ENCODE measurements at regions not wholly inside any gene's neighbourhood (a gene's known extent, or its start where the extent isn't known, plus 50 kb on each side); places are given as distances from the start of the nearest gene placed in this dataset.
"Not testable (repeated sequence)": the region's sequence is repeated elsewhere in the genome, so short reads cannot be mapped to it uniquely, and the experiment has no call there.

GRCh38 chr14:106269451-106270204, 743.2 kb downstream of the TMEM121 start:
- TF ChIP-seq, protein P1, sequence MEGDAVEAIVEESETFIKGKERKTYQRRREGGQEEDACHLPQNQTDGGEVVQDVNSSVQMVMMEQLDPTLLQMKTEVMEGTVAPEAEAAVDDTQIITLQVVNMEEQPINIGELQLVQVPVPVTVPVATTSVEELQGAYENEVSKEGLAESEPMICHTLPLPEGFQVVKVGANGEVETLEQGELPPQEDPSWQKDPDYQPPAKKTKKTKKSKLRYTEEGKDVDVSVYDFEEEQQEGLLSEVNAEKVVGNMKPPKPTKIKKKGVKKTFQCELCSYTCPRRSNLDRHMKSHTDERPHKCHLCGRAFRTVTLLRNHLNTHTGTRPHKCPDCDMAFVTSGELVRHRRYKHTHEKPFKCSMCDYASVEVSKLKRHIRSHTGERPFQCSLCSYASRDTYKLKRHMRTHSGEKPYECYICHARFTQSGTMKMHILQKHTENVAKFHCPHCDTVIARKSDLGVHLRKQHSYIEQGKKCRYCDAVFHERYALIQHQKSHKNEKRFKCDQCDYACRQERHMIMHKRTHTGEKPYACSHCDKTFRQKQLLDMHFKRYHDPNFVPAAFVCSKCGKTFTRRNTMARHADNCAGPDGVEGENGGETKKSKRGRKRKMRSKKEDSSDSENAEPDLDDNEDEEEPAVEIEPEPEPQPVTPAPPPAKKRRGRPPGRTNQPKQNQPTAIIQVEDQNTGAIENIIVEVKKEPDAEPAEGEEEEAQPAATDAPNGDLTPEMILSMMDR (IDR thresholded peaks at IDR 0.05; ENCODE audit: insufficient read depth, missing control alignments), result no peak
- FAIRE-seq (no peak), DNase-seq (ENCODE audit: insufficient read length, low spot score) (no peak)

DNA sequence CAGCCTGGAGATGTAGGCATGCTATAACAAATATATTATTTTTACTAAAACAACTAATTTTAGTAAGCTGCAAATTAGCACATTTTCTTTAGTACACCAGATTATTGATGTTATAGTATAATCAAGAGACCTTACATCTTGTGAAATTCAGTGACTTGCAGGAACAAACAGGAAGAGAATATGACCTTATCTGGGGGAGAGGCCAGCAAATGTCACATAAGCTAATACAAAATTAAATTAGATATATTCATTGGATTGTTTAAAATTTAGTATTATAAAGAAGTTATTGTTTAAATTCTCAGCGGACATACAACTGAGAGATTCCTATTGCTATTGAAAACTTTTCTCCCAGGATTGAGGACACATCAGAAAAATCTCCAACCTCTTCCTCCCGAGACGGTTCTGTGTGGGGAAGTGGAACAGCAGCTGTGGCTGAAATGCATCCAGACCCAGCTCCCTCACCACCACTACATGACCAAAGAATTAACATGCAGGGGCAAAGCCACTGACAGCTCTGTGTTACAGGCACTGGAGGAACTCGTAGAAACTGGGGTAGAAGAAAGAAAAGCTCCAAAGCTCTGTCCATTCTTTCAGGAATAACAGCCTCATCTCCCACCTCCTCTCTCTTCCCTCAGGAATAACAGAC, 744.2 kb downstream of the TMEM121 start:
- FAIRE-seq; DNase-seq (ENCODE audit: insufficient read length, low spot score): not testable (repeated sequence)

DNA sequence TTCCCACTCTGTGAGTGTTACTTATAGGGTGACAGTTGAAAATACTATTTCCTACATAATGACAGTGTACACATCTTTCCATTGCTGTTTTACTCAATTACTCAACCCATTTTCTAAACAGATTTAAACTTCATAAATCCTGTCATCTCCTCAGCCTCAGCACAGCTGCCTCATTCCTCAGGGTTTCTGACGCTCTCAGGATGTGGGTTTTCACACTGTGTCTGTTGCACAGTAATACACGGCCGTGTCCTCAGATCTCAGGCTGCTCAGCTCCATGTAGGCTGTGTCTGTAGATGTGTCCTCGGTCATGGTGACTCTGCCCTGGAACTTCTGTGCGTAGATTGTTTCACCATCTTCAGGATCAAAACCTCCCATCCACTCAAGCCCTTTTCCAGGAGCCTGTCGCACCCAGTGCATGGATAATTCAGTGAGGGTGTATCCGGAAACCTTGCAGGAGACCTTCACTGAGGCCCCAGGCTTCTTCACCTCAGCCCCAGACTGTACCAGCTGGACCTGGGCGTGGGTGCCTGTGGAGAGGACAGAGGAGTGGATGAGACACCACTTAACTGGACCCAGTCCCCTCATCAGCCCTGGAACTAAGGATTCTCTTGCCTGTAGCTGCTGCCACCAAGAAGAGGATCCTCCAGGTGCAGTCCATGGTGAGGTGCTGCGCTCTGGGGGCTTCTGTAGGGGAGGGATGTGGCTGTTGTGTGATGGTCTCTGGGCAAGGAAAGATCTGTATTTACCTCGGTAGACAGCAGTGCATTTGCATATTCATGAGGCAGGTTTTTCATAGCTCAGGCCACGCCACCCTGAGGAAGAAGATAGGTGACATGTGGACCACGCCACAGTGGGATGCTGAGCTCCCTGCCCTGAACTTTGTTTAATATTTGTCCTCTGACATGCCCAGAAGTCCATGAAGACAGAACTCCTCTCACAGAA, 750.2 kb downstream of the TMEM121 start:
- DNase-seq (ENCODE audit: insufficient read length, low spot score) (no peak), FAIRE-seq (no peak)
- TF ChIP-seq, protein P1 (IDR thresholded peaks at IDR 0.05; ENCODE audit: insufficient read depth, missing control alignments), result no peak

GRCh38 chr14:106277503-106277902, 751.1 kb downstream of the TMEM121 start:
- FAIRE-seq (no peak), DNase-seq (ENCODE audit: insufficient read length, low spot score) (no peak)
- TF ChIP-seq, protein P1 (IDR thresholded peaks at IDR 0.05; ENCODE audit: insufficient read depth, missing control alignments), result peak; percentile 25

DNA sequence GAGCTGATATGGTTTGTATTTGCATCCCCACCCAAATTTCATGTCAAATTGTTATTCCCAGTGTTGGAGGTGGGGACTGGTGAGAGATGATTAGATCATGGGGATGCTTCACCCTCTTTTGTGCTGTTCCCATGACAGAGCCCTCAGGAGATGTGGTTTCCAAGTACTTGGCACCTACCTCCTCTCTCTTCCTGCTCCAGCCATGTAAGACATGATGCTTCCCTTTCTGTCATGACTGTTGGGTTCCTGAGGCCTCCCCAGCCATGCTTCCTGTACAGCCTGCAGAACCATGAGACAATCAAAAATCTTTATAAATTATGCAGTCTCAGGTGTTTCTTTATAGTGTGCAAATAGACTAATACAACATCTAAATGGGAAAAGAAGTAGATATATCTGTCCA, 754.5 kb downstream of the TMEM121 start:
- FAIRE-seq (no peak), DNase-seq (ENCODE audit: insufficient read length, low spot score) (no peak)
- TF ChIP-seq, protein P1 (IDR thresholded peaks at IDR 0.05; ENCODE audit: insufficient read depth, missing control alignments), result no peak

DNA sequence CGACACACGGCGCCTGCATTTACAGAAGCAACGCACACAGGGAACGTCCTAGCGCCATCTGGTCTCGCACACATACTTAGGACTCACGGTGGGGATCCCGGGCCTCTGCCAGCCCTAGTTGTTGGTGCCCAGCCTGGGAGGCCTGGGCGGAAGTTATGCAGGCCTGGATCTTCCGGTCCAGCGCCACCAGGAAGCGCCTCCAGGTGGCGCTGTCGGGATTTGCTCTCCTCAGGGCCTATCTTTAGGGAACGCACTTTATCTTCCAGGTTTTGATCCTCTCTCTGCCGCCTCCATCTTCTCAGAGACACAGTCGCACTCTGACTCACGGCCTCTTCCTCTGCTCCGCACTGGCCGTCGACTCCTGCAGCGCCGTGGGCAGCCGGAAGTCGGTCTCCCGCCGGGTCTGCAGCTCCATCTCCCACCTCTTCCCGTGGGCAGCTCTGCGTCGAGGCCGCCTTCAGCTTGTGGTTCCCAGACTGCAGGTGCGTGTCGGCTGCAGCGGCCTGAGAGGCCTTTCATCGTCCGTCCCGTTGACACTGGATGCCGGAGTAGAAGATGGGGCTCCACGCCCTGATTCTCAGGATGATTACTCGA, 760.4 kb downstream of the TMEM121 start:
- TF ChIP-seq, protein P1 (IDR thresholded peaks at IDR 0.05; ENCODE audit: insufficient read depth, missing control alignments), result peak; percentile 20
- FAIRE-seq (no peak), DNase-seq (ENCODE audit: insufficient read length, low spot score) (no peak)

DNA sequence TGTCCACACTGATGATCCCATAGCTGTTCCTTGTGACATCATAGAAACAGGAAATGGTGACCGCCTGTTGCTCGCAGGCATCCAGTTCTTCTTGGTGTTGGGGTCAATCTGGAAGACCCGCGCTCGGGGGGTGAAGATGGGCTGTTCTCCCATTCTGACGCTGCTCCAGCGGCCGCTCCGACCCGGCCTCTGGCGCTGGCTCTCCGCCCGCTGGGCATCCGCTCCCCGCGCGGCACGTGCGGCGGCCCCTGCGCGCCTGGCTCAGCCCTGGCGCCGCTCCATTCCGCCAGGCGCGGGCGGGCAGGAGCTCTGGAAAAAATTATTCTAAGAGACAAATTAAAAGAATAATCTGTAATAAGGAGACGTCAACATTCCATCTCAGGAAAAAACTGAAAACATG, 761.1 kb downstream of the TMEM121 start:
- no peak for DNase-seq (ENCODE audit: insufficient read length, low spot score)
- FAIRE-seq, result no peak
- TF ChIP-seq, protein P1 (IDR thresholded peaks at IDR 0.05; ENCODE audit: insufficient read depth, missing control alignments), result no peak
